ENCODE measurements at regions not wholly inside any gene's neighbourhood (a gene's known extent, or its start where the extent isn't known, plus 50 kb on each side); places are given as distances from the start of the nearest gene placed in this dataset.

GRCh38 chr1:11426617-11427016 lies 52.3 kb upstream of the DISP3 start:
- no peak for TF ChIP-seq CTCF (IDR thresholded peaks at IDR 0.05; ENCODE audit: low read depth, low read length, poor library complexity, severe bottlenecking)
- TF ChIP-seq EZH2phosphoT487 (IDR thresholded peaks at IDR 0.05; ENCODE audit: borderline replicate concordance, low read length): no peak

Data from DOHH2 (cell line).